Endothelial cell (in vitro differentiated cells): ENCODE measurements at regions not wholly inside any gene's neighbourhood (a gene's known extent, or its start where the extent isn't known, plus 50 kb on each side); places are given as distances from the start of the nearest gene placed in this dataset.

ENCODE experiments used
- DNase-seq: peaks from one replicate; pipeline ENCODE4 v3.0.0; 2021; ENCODE audit warnings: low spot score
- H3K27ac Mint-ChIP-seq: one replicate; pipeline ENCODE4 v1.8.0; 2021; ENCODE audit warnings: mixed read lengths, inconsistent platforms; ENCODE audit not compliant: unreplicated experiment
- H3K27me3 Mint-ChIP-seq: one replicate; pipeline ENCODE4 v1.8.0; 2021; ENCODE audit warnings: mild to moderate bottlenecking, moderate library complexity, mixed read lengths, inconsistent platforms; ENCODE audit not compliant: unreplicated experiment
- H3K36me3 Mint-ChIP-seq: one replicate; pipeline ENCODE4 v1.8.0; 2021; ENCODE audit warnings: mild to moderate bottlenecking, low read depth, mixed read lengths, inconsistent platforms; ENCODE audit not compliant: unreplicated experiment
- H3K4me1 Mint-ChIP-seq: one replicate; pipeline ENCODE4 v1.8.0; 2021; ENCODE audit warnings: mild to moderate bottlenecking, mixed read lengths, inconsistent platforms; ENCODE audit not compliant: unreplicated experiment
- H3K4me3 Mint-ChIP-seq: one replicate; pipeline ENCODE4 v1.8.0; 2021; ENCODE audit warnings: mild to moderate bottlenecking, mixed read lengths, inconsistent platforms; ENCODE audit not compliant: unreplicated experiment
- H3K9me3 Mint-ChIP-seq: one replicate; pipeline ENCODE4 v1.8.0; 2021; ENCODE audit warnings: mixed read lengths, inconsistent platforms; ENCODE audit not compliant: unreplicated experiment
- TF ChIP-seq, protein P1 (sequence below): fragments of 200-600 bp; sonication (generic); IDR thresholded peaks from one replicate; pipeline ENCODE4 v1.5.0; 2021; ENCODE audit warnings: antibody characterized with exemption; ENCODE audit not compliant: unreplicated experiment

DNA sequence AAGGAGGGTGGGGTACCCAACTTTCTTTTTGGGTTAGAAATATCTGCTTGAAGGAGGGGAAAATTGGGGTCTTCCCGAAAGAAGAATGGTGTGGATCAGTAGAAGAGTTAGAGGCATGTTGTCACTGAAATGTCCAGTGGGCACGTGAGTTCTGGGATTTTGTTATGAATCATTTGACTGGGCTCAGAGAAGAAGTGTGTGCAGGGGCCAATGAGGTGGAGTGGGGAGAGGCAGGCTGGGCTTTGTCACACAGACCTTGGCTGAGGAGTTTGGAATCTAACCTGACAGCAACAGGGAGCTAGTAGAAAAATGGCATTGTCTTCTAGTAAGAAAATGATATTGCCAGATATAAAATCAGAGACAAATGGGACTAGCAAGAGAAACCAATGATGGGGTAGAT lies 436.8 kb downstream of the MFSD1 start:
- H3K4me3 Mint-ChIP-seq, result no peak overlapping the region
- no peaks in the 10 kb centered on the region for H3K27me3 Mint-ChIP-seq
- peaks cover 4% of the 10 kb centered on the region for H3K4me1 Mint-ChIP-seq
- H3K36me3 Mint-ChIP-seq, result no peaks in the 10 kb centered on the region
- TF ChIP-seq, protein P1, sequence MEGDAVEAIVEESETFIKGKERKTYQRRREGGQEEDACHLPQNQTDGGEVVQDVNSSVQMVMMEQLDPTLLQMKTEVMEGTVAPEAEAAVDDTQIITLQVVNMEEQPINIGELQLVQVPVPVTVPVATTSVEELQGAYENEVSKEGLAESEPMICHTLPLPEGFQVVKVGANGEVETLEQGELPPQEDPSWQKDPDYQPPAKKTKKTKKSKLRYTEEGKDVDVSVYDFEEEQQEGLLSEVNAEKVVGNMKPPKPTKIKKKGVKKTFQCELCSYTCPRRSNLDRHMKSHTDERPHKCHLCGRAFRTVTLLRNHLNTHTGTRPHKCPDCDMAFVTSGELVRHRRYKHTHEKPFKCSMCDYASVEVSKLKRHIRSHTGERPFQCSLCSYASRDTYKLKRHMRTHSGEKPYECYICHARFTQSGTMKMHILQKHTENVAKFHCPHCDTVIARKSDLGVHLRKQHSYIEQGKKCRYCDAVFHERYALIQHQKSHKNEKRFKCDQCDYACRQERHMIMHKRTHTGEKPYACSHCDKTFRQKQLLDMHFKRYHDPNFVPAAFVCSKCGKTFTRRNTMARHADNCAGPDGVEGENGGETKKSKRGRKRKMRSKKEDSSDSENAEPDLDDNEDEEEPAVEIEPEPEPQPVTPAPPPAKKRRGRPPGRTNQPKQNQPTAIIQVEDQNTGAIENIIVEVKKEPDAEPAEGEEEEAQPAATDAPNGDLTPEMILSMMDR, result no peak
- no peak overlapping the region for H3K27ac Mint-ChIP-seq
- no peak for DNase-seq
- no peaks in the 10 kb centered on the region for H3K9me3 Mint-ChIP-seq

DNA sequence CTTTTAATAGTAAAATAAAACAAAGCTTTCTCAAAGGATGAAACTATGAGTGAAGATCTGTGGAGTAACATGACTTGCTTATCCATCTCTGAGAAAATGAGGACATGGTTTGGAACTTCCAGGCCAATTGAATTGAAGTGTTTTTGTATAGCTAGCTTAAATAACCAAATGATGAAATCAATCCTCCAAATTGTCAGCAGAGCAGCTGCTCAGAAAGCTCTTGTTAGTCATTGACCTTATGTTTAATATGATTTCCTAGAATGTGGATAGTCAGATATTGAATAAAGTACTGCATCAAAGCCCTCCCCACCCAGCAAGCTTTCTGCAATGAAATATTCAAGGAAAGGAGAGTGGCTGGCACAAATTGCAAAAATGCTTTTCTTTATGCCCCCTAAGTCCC lies 437.2 kb downstream of the MFSD1 start:
- Mint-ChIP-seq H3K4me3 (no peak overlapping the region), H3K4me1 (peaks cover 4% of the 10 kb centered on the region), H3K9me3 (no peaks in the 10 kb centered on the region), H3K27me3 (no peaks in the 10 kb centered on the region), H3K36me3 (no peaks in the 10 kb centered on the region), H3K27ac (no peak overlapping the region)
- TF ChIP-seq, protein P1, result no peak
- no peak for DNase-seq

DNA sequence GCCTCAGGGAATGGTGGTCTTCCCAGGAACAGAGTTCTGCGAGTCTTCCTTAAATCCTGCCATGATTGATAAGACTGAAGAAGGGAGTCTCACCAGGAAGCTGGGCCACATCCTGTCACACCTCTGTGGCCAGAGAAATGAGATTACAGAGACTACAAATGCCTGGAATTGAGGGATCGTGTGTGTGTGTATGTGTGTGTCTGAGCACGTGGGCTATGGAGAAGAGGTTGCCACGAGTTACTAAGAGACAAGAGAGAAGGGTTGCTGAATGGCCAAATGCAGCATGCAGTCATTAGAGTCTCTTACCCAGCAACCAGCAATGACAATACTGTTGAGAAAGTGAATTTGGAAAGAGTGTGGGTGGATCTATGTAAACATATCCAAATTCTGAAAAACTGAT lies 443.1 kb downstream of the MFSD1 start:
- Mint-ChIP-seq H3K9me3 (no peaks in the 10 kb centered on the region), H3K4me1 (no peaks in the 10 kb centered on the region), H3K27me3 (no peaks in the 10 kb centered on the region), H3K4me3 (no peak overlapping the region), H3K27ac (no peak overlapping the region), H3K36me3 (no peaks in the 10 kb centered on the region)
- DNase-seq, result no peak
- TF ChIP-seq, protein P1, result no peak

DNA sequence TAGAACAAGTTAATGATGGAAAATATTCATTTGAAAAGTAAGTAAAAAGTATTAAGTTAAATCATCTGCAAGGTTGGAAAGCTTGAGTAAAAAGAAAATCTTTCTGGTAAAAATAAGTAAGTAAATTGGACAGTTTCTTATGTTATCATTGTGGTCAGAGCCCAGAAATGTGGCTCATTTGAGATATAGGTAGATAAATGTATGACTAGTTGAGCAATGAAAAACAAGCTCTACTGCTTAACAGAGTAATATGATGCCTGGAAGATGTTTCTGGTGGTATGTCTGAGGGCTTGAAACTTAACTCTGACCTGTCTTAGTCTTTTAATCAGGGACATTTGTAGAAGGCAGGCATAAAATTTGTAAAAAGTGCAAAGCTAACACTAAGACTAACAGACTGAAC lies 444.0 kb downstream of the MFSD1 start:
- TF ChIP-seq, protein P1, result no peak
- H3K27ac Mint-ChIP-seq, result no peak overlapping the region
- H3K36me3 Mint-ChIP-seq, result no peaks in the 10 kb centered on the region
- no peaks in the 10 kb centered on the region for H3K9me3 Mint-ChIP-seq
- H3K27me3 Mint-ChIP-seq, result no peaks in the 10 kb centered on the region
- no peaks in the 10 kb centered on the region for H3K4me1 Mint-ChIP-seq
- no peak overlapping the region for H3K4me3 Mint-ChIP-seq
- no peak for DNase-seq

DNA sequence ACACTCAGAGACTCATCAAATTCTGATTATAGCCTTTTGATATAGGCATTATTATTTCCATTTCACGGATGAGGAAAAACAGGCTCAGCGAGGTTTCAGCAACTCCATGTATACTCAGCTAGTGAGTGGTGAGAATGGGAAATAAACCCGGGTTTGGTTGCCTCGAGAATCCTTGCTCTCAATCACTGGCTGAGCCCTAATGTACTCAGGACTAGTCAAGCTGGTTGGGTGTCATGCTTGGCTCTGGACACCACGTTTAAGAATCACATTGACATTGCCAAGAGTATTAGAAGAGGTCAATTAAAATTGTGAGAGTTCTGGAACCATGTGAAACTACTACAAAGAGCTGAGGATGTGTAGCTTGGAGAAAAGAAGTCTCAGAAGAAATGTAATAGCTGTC lies 444.5 kb downstream of the MFSD1 start:
- Mint-ChIP-seq H3K36me3 (no peaks in the 10 kb centered on the region), H3K9me3 (no peaks in the 10 kb centered on the region), H3K4me3 (no peak overlapping the region), H3K4me1 (no peaks in the 10 kb centered on the region), H3K27me3 (no peaks in the 10 kb centered on the region), H3K27ac (no peak overlapping the region)
- no peak for DNase-seq
- TF ChIP-seq, protein P1, result no peak
